ENCODE measurements at regions not wholly inside any gene's neighbourhood (a gene's known extent, or its start where the extent isn't known, plus 50 kb on each side); places are given as distances from the start of the nearest gene placed in this dataset.

- TF ChIP-seq EZH2 (IDR thresholded peaks at IDR 0.05; ENCODE audit: low read depth) (no peak), CTCF (conservative IDR thresholded peaks at IDR 0.05) (no peak)
- CTCF ChIA-PET = no interaction called here
- no peak overlapping the region for H2AFZ ChIP-seq
- no peak overlapping the region for H3K27ac ChIP-seq
- H3K4me2 ChIP-seq = no peak overlapping the region
- H3K9me3 ChIP-seq (ENCODE audit: insufficient read depth, low read depth) = no peaks in the 10 kb centered on the region; the same call in 1 of the 2 replicates
- no peaks in the 10 kb centered on the region for H3K36me3 ChIP-seq (ENCODE audit: low read depth)
- H4K20me1 ChIP-seq (ENCODE audit: insufficient read depth) = no peaks in the 10 kb centered on the region
- H3K27me3 ChIP-seq (ENCODE audit: insufficient read depth, low read depth) = no peaks in the 10 kb centered on the region
- intact Hi-C loops (cut with micrococcal nuclease; ENCODE audit: unreplicated experiment) = no loop called here
- H3K79me2 ChIP-seq (ENCODE audit: low read depth) = no peaks in the 10 kb centered on the region
- H3K4me3 ChIP-seq = no peak overlapping the region
- H3F3A ChIP-seq (ENCODE audit: insufficient read depth, low read depth) = no peaks in the 10 kb centered on the region
- no TSS peak for BruUV-seq (replicated peaks)
- no peaks in the 10 kb centered on the region for H3K9me2 ChIP-seq (ENCODE audit: insufficient read depth)
- DNase-seq = no peak
- POLR2A ChIA-PET (ENCODE audit: unreplicated experiment) = no interaction called here
- H3K4me1 ChIP-seq (replicated peaks; ENCODE audit: insufficient read depth) = no peaks in the 10 kb centered on the region
Observed at GRCh38 chr9:11011696-11012095, 398.9 kb upstream of the PTPRD start.

GRCh38 chr9:11016081-11016480, 403.3 kb upstream of the PTPRD start:
- Histone ChIP-seq H3K79me2 (ENCODE audit: low read depth) (no peaks in the 10 kb centered on the region), H3K4me3 (no peak overlapping the region), H3K27ac (no peak overlapping the region), H3K27me3 (ENCODE audit: insufficient read depth, low read depth) (no peaks in the 10 kb centered on the region), H2AFZ (no peak overlapping the region), H3K4me2 (no peak overlapping the region), H3K9me2 (ENCODE audit: insufficient read depth) (no peaks in the 10 kb centered on the region), H3K9me3 (ENCODE audit: insufficient read depth, low read depth) (no peaks in the 10 kb centered on the region; the same call in 1 of the 2 replicates), H3K36me3 (ENCODE audit: low read depth) (no peaks in the 10 kb centered on the region), H3F3A (ENCODE audit: insufficient read depth, low read depth) (no peaks in the 10 kb centered on the region), H3K4me1 (replicated peaks; ENCODE audit: insufficient read depth) (no peaks in the 10 kb centered on the region), H4K20me1 (ENCODE audit: insufficient read depth) (no peaks in the 10 kb centered on the region)
- TF ChIP-seq CTCF (conservative IDR thresholded peaks at IDR 0.05) = no peak
- TF ChIP-seq EZH2 (IDR thresholded peaks at IDR 0.05; ENCODE audit: low read depth) = no peak
- intact Hi-C loops (cut with micrococcal nuclease; ENCODE audit: unreplicated experiment) = no loop called here
- no TSS peak for BruUV-seq (replicated peaks)
- POLR2A ChIA-PET (ENCODE audit: unreplicated experiment) = no interaction called here
- peak; percentile 6 to 37 for DNase-seq
- CTCF ChIA-PET = no interaction called here

- no peaks in the 10 kb centered on the region for H3K36me3 ChIP-seq (ENCODE audit: low read depth)
- no peaks in the 10 kb centered on the region for H4K20me1 ChIP-seq (ENCODE audit: insufficient read depth)
- intact Hi-C loops (cut with micrococcal nuclease; ENCODE audit: unreplicated experiment) = no loop called here
- no peak overlapping the region for H3K4me3 ChIP-seq
- no peak overlapping the region for H2AFZ ChIP-seq
- POLR2A ChIA-PET (ENCODE audit: unreplicated experiment) = no interaction called here
- no peaks in the 10 kb centered on the region for H3K4me1 ChIP-seq (replicated peaks; ENCODE audit: insufficient read depth)
- H3K4me2 ChIP-seq = no peak overlapping the region
- H3K79me2 ChIP-seq (ENCODE audit: low read depth) = no peaks in the 10 kb centered on the region
- no peak for TF ChIP-seq EZH2 (IDR thresholded peaks at IDR 0.05; ENCODE audit: low read depth)
- TF ChIP-seq CTCF (conservative IDR thresholded peaks at IDR 0.05) = no peak
- no peak for DNase-seq
- H3K9me2 ChIP-seq (ENCODE audit: insufficient read depth) = no peaks in the 10 kb centered on the region
- H3K27me3 ChIP-seq (ENCODE audit: insufficient read depth, low read depth) = no peaks in the 10 kb centered on the region
- CTCF ChIA-PET = no interaction called here
- no peak overlapping the region for H3K27ac ChIP-seq
- H3F3A ChIP-seq (ENCODE audit: insufficient read depth, low read depth) = no peaks in the 10 kb centered on the region
- no peaks in the 10 kb centered on the region for H3K9me3 ChIP-seq (ENCODE audit: insufficient read depth, low read depth)
- no TSS peak for BruUV-seq (replicated peaks)
Observed at GRCh38 chr9:11023201-11023600, 410.4 kb upstream of the PTPRD start.

All from PC-9 (cell line).